Fibroblast of pulmonary artery (primary cell): ENCODE measurements at regions not wholly inside any gene's neighbourhood (a gene's known extent, or its start where the extent isn't known, plus 50 kb on each side); places are given as distances from the start of the nearest gene placed in this dataset.

ENCODE experiments used
- DNase-seq: peaks from one replicate; pipeline ENCODE4 v3.0.0-alpha.2; 2010; ENCODE audit warnings: low read depth
- H3K4me3 ChIP-seq: replicated peaks from 2 replicates; pipeline ENCODE4 v1.5.1; 2011; ENCODE audit warnings: low read depth, mild to moderate bottlenecking, control low read depth, low read length, moderate library complexity
- CTCF ChIP-seq: IDR thresholded peaks from 2 replicates; pipeline ENCODE4 v1.5.1; 2011; ENCODE audit warnings: mild to moderate bottlenecking, control low read depth, low read length, inconsistent platforms; ENCODE audit errors: missing control alignments

DNA sequence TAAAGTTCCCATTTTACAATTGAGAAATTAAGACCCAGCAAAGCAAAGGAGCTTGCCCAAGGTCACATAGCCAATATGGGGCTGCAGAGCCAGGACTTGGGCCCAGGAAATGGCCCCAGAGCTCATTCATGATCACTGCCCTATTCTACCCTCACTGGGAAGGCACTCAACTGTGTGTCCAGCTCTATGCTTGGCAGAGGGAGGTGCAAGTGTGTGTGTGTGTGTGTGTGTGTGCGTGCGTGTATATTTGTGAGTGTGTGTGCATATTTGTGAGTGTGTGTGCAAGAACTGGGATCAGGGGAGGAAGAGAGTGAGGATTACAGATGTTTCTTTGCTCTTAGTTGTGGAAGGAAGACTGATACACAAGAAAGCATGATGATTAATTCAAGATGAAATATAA is 151.2 kb upstream of the CRY1 start:
- no peak for DNase-seq
- no peak for TF ChIP-seq CTCF
- H3K4me3 ChIP-seq = no peak overlapping the region

DNA sequence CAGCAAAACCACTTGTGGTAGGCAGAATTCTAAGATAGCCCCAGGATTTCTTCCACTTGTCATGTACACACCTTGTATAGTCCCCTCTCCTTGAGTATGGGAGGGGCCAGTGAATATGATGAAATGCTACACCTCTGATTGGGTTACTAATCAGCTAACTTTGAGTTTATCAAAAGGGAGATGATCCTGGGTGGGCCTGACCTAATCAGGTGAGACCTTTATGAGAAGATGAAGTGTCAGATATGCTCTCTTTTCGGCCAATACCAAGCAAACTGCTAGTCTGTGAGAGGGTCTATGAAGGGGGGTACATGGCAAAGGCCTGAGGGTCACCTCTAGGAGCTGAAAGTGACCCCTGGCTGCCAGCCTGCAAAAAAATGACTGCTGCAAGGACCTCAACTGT is 154.3 kb upstream of the CRY1 start:
- no peak for TF ChIP-seq CTCF
- H3K4me3 ChIP-seq = no peak overlapping the region
- no peak for DNase-seq

DNA sequence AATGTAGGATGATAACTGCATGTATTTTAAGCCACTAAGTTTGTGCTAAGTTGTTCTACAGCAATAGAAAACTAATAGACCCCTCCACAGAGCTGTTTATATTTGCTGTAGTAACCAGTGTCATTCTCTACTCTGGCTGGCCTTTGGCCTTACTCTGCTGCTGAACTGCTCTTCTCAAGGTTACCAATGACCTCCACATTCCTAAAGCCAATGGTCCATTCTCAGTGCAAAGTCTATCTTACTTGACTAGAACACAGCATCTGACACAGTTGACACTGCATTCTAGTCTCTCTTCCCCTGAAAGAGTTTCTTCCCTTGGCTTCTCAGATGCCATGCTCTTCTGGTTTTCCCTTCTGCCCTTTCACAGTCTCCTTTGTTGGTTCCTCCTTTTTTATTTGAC is 154.8 kb upstream of the CRY1 start:
- DNase-seq = no peak
- H3K4me3 ChIP-seq = no peak overlapping the region
- TF ChIP-seq CTCF = no peak

DNA sequence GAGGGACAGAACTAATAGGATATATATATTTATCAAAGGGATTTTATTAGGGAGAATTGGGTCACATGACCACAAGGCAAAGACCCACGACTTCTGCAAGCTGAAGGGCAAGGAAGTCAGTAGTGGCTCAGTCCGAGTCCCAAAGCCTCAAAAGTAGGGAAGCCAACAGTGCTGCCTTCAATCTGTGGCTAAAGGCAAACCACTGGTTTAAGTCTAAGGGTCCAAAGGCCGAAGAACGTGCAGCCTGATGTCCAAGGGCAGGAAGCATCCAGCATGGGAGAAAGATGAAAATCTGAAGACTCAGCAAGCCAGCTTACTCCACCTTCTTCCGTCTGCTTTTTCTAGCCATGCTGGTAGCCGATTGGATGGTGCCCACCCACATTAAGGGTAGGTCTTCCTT is 157.9 kb upstream of the CRY1 start:
- TF ChIP-seq CTCF = no peak
- no peak for DNase-seq
- H3K4me3 ChIP-seq = no peak overlapping the region

GRCh38 chr12:107253361-107253760 is 160.0 kb upstream of the CRY1 start:
- no peak overlapping the region for H3K4me3 ChIP-seq
- no peak for DNase-seq
- no peak for TF ChIP-seq CTCF

DNA sequence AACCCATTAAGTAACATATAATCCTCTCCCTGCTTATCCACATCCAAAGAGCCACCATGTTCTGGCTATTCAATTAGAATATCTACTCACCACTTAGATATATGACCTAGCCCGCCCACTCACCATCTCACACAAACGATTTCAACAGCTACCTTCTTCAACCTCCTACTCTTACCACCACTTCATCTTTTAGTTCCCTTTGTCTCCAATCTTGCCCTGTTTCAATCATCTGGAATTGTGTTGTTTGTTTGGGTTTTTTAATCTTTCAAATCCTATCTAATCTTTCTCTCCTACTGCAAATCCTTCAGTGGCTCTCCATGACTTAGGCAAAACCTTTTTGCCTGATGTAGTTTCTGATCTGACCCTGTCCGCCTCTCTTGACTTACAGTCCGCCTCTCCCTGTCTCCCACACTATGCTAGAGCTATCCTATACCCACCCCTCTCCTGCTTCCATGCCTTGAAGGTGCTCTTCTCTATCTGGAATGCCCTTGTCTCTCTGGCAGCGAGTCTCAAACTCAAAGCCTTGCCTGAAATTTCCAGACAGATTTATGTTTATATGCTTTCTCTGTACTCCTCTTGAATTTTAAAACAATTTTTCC is 161.0 kb upstream of the CRY1 start:
- DNase-seq = no peak
- TF ChIP-seq CTCF = no peak
- H3K4me3 ChIP-seq = no peak overlapping the region

GRCh38 chr12:107258780-107259179 is 165.4 kb upstream of the CRY1 start:
- H3K4me3 ChIP-seq = no peak overlapping the region
- TF ChIP-seq CTCF = no peak
- DNase-seq = no peak
